ENCODE measurements at regions not wholly inside any gene's neighbourhood (a gene's known extent, or its start where the extent isn't known, plus 50 kb on each side); places are given as distances from the start of the nearest gene placed in this dataset.

GRCh38 chr10:88023676-88024075, 160.3 kb downstream of the PTEN start:
- TF ChIP-seq CTCF (IDR thresholded peaks at IDR 0.05; ENCODE audit: insufficient read depth, low read length, missing control alignments), result no peak
- H3K4me3 ChIP-seq (ENCODE audit: low read depth, low read length), result no peak overlapping the region
- ChIA-PET POLR2A (no interaction called here), CTCF (no interaction called here)
- no peak for DNase-seq (ENCODE audit: low read depth, low spot score)

GRCh38 chr10:88026031-88026430, 162.6 kb downstream of the PTEN start:
- ChIA-PET POLR2A (interaction anchor here (0.6 kb wide), 1 partner anchor 44 kb away, joined by 4 read pairs; no protein-coding TSS in a partner anchor), CTCF (no interaction called here)

GRCh38 chr10:88027570-88027969, 164.1 kb downstream of the PTEN start:
- TF ChIP-seq CTCF (IDR thresholded peaks at IDR 0.05; ENCODE audit: insufficient read depth, low read length, missing control alignments), result no peak
- CTCF ChIA-PET, result no interaction called here
- POLR2A ChIA-PET, result no interaction called here
- DNase-seq (ENCODE audit: low read depth, low spot score), result no peak
- no peak overlapping the region for H3K4me3 ChIP-seq (ENCODE audit: low read depth, low read length)

More at GRCh38 chr10:88026031-88026430, 162.6 kb downstream of the PTEN start:
- TF ChIP-seq CTCF (IDR thresholded peaks at IDR 0.05; ENCODE audit: insufficient read depth, low read length, missing control alignments), result no peak
- no peak overlapping the region for H3K4me3 ChIP-seq (ENCODE audit: low read depth, low read length)
- no peak for DNase-seq (ENCODE audit: low read depth, low spot score)

GRCh38 chr10:88028072-88028471, 164.6 kb downstream of the PTEN start:
- ChIA-PET CTCF (no interaction called here), POLR2A (interaction anchor here (0.7 kb wide), 1 partner anchor 83 kb away, joined by 3 read pairs; no protein-coding TSS in a partner anchor)
- H3K4me3 ChIP-seq (ENCODE audit: low read depth, low read length), result no peak overlapping the region
- TF ChIP-seq CTCF (IDR thresholded peaks at IDR 0.05; ENCODE audit: insufficient read depth, low read length, missing control alignments), result no peak
- no peak for DNase-seq (ENCODE audit: low read depth, low spot score)

- CTCF ChIA-PET, result no interaction called here
- no peak for DNase-seq (ENCODE audit: low read depth, low spot score)
- POLR2A ChIA-PET, result interaction anchor here (0.7 kb wide), 1 partner anchor 82 kb away, joined by 3 read pairs; no protein-coding TSS in a partner anchor
- H3K4me3 ChIP-seq (ENCODE audit: low read depth, low read length), result no peak overlapping the region
- no peak for TF ChIP-seq CTCF (IDR thresholded peaks at IDR 0.05; ENCODE audit: insufficient read depth, low read length, missing control alignments)
These were observed 165.2 kb downstream of the PTEN start for GRCh38 chr10:88028654-88029053.

GRCh38 chr10:88032566-88032965, 169.1 kb downstream of the PTEN start:
- ChIA-PET POLR2A (interaction anchor here (1.1 kb wide), 1 partner anchor 10 kb away, joined by 7 read pairs; no protein-coding TSS in a partner anchor), CTCF (no interaction called here)
- no peak for TF ChIP-seq CTCF (IDR thresholded peaks at IDR 0.05; ENCODE audit: insufficient read depth, low read length, missing control alignments)
- no peak for DNase-seq (ENCODE audit: low read depth, low spot score)
- no peak overlapping the region for H3K4me3 ChIP-seq (ENCODE audit: low read depth, low read length)
